H1 (cell line): ENCODE measurements at regions not wholly inside any gene's neighbourhood (a gene's known extent, or its start where the extent isn't known, plus 50 kb on each side); places are given as distances from the start of the nearest gene placed in this dataset.

ENCODE experiments used
- CTCF ChIA-PET: fragments of 300-600 bp; sonication (Branson Sonifier 250); formaldehyde crosslinking; loops from one replicate; lab custom pipeline; 2021; ENCODE audit not compliant: partially characterized antibody; lab: Charles Lee
- POLR2A ChIA-PET: fragments of 300-600 bp; sonication (Branson Sonifier 250); formaldehyde crosslinking; loops from one replicate; lab custom pipeline; 2021; ENCODE audit warnings: inconsistent platforms; ENCODE audit not compliant: partially characterized antibody; lab: Charles Lee
- DNase-seq, 2 experiments: peaks; one replicate each; pipeline versions ENCODE4 v3.0.0 to v3.0.0-alpha.2; 2010 to 2022; ENCODE audit warnings: low spot score in 2 of 2, low read depth in 1 of 2, mixed read lengths in 1 of 2
- FAIRE-seq: peaks from 2 replicates; lab custom pipeline; 2011; peaks lifted over from hg19 to GRCh38; lab: Jason Lieb, UNC
- H2AFZ ChIP-seq: 2 replicates; pipeline ENCODE4 v1.8.1; 2012; ENCODE audit warnings: low read length, inconsistent platforms
- H2AK5ac ChIP-seq: 2 replicates; pipeline ENCODE4 v1.6.1; 2013; ENCODE audit warnings: low read depth, low read length
- H2BK120ac ChIP-seq: replicated peaks from 2 replicates; pipeline ENCODE3; 2013; ENCODE audit warnings: low read depth, low read length, inconsistent platforms
- H2BK12ac ChIP-seq: 2 replicates; pipeline ENCODE4 v1.6.1; 2013; ENCODE audit warnings: low read depth, low read length
- H2BK15ac ChIP-seq: 2 replicates; pipeline ENCODE4 v1.6.1; 2013; ENCODE audit warnings: low read length
- H2BK20ac ChIP-seq: 2 replicates; pipeline ENCODE4 v1.6.1; 2013; ENCODE audit warnings: low read length
- H2BK5ac ChIP-seq: 2 replicates; pipeline ENCODE4 v1.6.1; 2013; ENCODE audit warnings: low read depth, low read length
- H3K14ac ChIP-seq: 2 replicates; pipeline ENCODE4 v1.6.1; 2013; ENCODE audit warnings: inconsistent platforms; ENCODE audit not compliant: insufficient read length
- H3K18ac ChIP-seq: 2 replicates; pipeline ENCODE4 v1.6.1; 2013; ENCODE audit warnings: low read length; ENCODE audit errors: extremely low read depth
- H3K23ac ChIP-seq: 2 replicates; pipeline ENCODE4 v1.6.1; 2013; ENCODE audit warnings: inconsistent platforms; ENCODE audit not compliant: insufficient read length
- H3K23me2 ChIP-seq: 2 replicates; pipeline ENCODE4 v1.6.1; 2013; ENCODE audit warnings: low read depth, low read length
- H3K27ac ChIP-seq: 2 replicates; pipeline ENCODE4 v1.6.1; 2011; ENCODE audit warnings: low read depth, low read length, inconsistent platforms
- H3K27me3 ChIP-seq, 4 experiments: replicated peaks in 1 of 4; 1 replicate in 1 of 4; 2 replicates in 3 of 4; pipeline versions ENCODE4 v1.6.1 to v1.8.1; 2011 to 2013; ENCODE audit warnings: low read length in 3 of 4, mild to moderate bottlenecking in 3 of 4, inconsistent platforms in 2 of 4, mixed read lengths in 2 of 4, moderate library complexity in 1 of 4; ENCODE audit not compliant: control insufficient read depth in 3 of 4, insufficient read depth in 3 of 4; ENCODE audit errors: extremely low read depth in 1 of 4
- H3K36me3 ChIP-seq, 4 experiments: 2 replicates each; pipeline versions ENCODE4 v1.6.1 to v1.8.1; 2011 to 2013; ENCODE audit warnings: mild to moderate bottlenecking in 4 of 4, low read length in 3 of 4, moderate library complexity in 2 of 4, control low read depth in 1 of 4, inconsistent platforms in 1 of 4; ENCODE audit not compliant: insufficient read depth in 4 of 4, control insufficient read depth in 2 of 4
- H3K4ac ChIP-seq: replicated peaks from 2 replicates; pipeline ENCODE3; 2013; ENCODE audit warnings: low read length, low read depth, mixed read lengths, inconsistent platforms; ENCODE audit not compliant: insufficient read length
- H3K4me1 ChIP-seq, 4 experiments: replicated peaks in 1 of 4; 1 replicate in 1 of 4; 2 replicates in 3 of 4; pipeline versions ENCODE4 v1.6.1 to v1.8.1; 2011 to 2013; ENCODE audit warnings: low read length in 3 of 4, inconsistent platforms in 2 of 4, mixed read lengths in 1 of 4; ENCODE audit not compliant: insufficient read depth in 4 of 4, control insufficient read depth in 3 of 4
- H3K4me2 ChIP-seq, 2 experiments: 2 replicates each; pipeline versions ENCODE4 v1.6.1 to v1.8.1; 2011 to 2013; ENCODE audit warnings: low read depth in 2 of 2, low read length in 2 of 2, control low read depth in 1 of 2, inconsistent platforms in 1 of 2, mild to moderate bottlenecking in 1 of 2; ENCODE audit not compliant: insufficient read depth in 1 of 2
- H3K4me3 ChIP-seq, 4 experiments: fragments of 200-600, 300-600 bp in 1 of 4; sonication (generic), shearing (Covaris generic), sonication (Bioruptor Twin) in 1 of 4; 2 replicates each; pipeline versions ENCODE4 v1.5.1 to v1.8.1; 2011 to 2016; ENCODE audit warnings: low read length in 4 of 4, low read depth in 3 of 4, control low read depth in 2 of 4, inconsistent platforms in 2 of 4, mild to moderate bottlenecking in 2 of 4, mixed read lengths in 1 of 4, moderate library complexity in 1 of 4; ENCODE audit not compliant: insufficient read depth in 2 of 4; ENCODE audit errors: extremely low read depth in 1 of 4
- H3K56ac ChIP-seq: replicated peaks from 2 replicates; pipeline ENCODE3; 2013; ENCODE audit warnings: low read depth, mild to moderate bottlenecking, mixed read lengths, low read length, inconsistent platforms; ENCODE audit not compliant: insufficient read length
- H3K79me1 ChIP-seq: 2 replicates; pipeline ENCODE4 v1.6.1; 2013; ENCODE audit warnings: low read depth, low read length, control low read depth
- H3K79me2 ChIP-seq, 2 experiments: 2 replicates each; pipeline versions ENCODE4 v1.6.1 to v1.8.1; 2012 to 2013; ENCODE audit warnings: low read length in 2 of 2, mild to moderate bottlenecking in 2 of 2, inconsistent platforms in 1 of 2; ENCODE audit not compliant: insufficient read depth in 2 of 2, control insufficient read depth in 1 of 2
- H3K9ac ChIP-seq, 4 experiments: replicated peaks in 1 of 4; 1 replicate in 1 of 4; 2 replicates in 3 of 4; pipeline versions ENCODE4 v1.6.1 to v1.8.1; 2011 to 2013; ENCODE audit warnings: low read depth in 3 of 4, low read length in 3 of 4, control low read depth in 2 of 4, mild to moderate bottlenecking in 2 of 4, moderate library complexity in 2 of 4, inconsistent platforms in 1 of 4; ENCODE audit errors: extremely low read depth in 1 of 4
- H3K9me3 ChIP-seq, 2 experiments: 2 replicates each; pipeline versions ENCODE4 v1.6.1 to v1.8.1; 2012 to 2013; ENCODE audit warnings: mild to moderate bottlenecking in 2 of 2, moderate library complexity in 2 of 2, control low read depth in 1 of 2, inconsistent platforms in 1 of 2, low read depth in 1 of 2, low read length in 1 of 2, mixed read lengths in 1 of 2; ENCODE audit not compliant: insufficient read depth in 2 of 2
- H4K20me1 ChIP-seq, 2 experiments: replicated peaks in 1 of 2; 2 replicates each; pipeline versions ENCODE3 to v1.8.1; 2011 to 2013; ENCODE audit warnings: inconsistent platforms in 2 of 2, low read length in 2 of 2, mild to moderate bottlenecking in 1 of 2; ENCODE audit not compliant: insufficient read depth in 2 of 2, control insufficient read depth in 1 of 2
- H4K5ac ChIP-seq: 2 replicates; pipeline ENCODE4 v1.6.1; 2013; ENCODE audit warnings: low read length, low read depth, mixed read lengths, inconsistent platforms; ENCODE audit not compliant: insufficient read length
- H4K8ac ChIP-seq: 2 replicates; pipeline ENCODE4 v1.8.0; 2013; ENCODE audit warnings: mild to moderate bottlenecking, moderate library complexity, low read length, inconsistent platforms; ENCODE audit not compliant: insufficient read depth; ENCODE audit errors: extremely low read depth
- H4K91ac ChIP-seq: replicated peaks from 2 replicates; pipeline ENCODE3; 2013; ENCODE audit warnings: low read length, mixed read lengths, inconsistent platforms; ENCODE audit not compliant: insufficient read length
- CBX8 ChIP-seq: fragments of 300-800, 300-1000 bp; sonication (generic); IDR thresholded peaks from 2 replicates; pipeline ENCODE4 v1.7.1; 2016; ENCODE audit warnings: low read depth, low read length, borderline replicate concordance
- CTBP2 ChIP-seq: IDR thresholded peaks from 2 replicates; pipeline ENCODE4 v1.7.0; 2011; ENCODE audit warnings: borderline replicate concordance, mild to moderate bottlenecking, moderate library complexity, mixed read lengths, low read length; ENCODE audit not compliant: insufficient read depth, insufficient read length
- KDM4A ChIP-seq: IDR thresholded peaks from one replicate; pipeline ENCODE4 v1.7.1; 2012; ENCODE audit warnings: low read depth, mild to moderate bottlenecking, moderate library complexity, low read length, inconsistent platforms; ENCODE audit not compliant: severe bottlenecking
- PHF8 ChIP-seq: fragments of 200-600 bp; sonication (generic); conservative IDR thresholded peaks from 2 replicates; pipeline ENCODE4 v1.7.1; 2012; ENCODE audit warnings: low read depth, mild to moderate bottlenecking, inconsistent platforms, low read length, moderate library complexity
- TAF1 ChIP-seq: IDR thresholded peaks from 2 replicates; pipeline ENCODE4 v1.6.1; 2011; ENCODE audit warnings: mild to moderate bottlenecking, low read depth, low read length
- TCF12 ChIP-seq: IDR thresholded peaks from 2 replicates; pipeline ENCODE4 v1.6.1; 2011; ENCODE audit warnings: low read depth, mild to moderate bottlenecking, low read length
- WGBS, 2 experiments: shearing (Covaris generic) in 1 of 2; methylation state at CpG; one replicate each; pipeline versions ENCODE4 v1.1.6 to v1.1.7; 2013 to 2015; ENCODE audit warnings: low lambda C conversion rate in 2 of 2, mixed read lengths in 2 of 2, inconsistent platforms in 1 of 2, low coverage in 1 of 2, missing lambda C conversion rate in 1 of 2; ENCODE audit not compliant: insufficient replicate concordance in 2 of 2, insufficient coverage in 1 of 2, insufficient read length in 1 of 2; ENCODE audit errors: extremely low coverage in 1 of 2, missing lambda C conversion rate in 1 of 2; 5-methylcytosine and 5-hydroxymethylcytosine counted together

DNA sequence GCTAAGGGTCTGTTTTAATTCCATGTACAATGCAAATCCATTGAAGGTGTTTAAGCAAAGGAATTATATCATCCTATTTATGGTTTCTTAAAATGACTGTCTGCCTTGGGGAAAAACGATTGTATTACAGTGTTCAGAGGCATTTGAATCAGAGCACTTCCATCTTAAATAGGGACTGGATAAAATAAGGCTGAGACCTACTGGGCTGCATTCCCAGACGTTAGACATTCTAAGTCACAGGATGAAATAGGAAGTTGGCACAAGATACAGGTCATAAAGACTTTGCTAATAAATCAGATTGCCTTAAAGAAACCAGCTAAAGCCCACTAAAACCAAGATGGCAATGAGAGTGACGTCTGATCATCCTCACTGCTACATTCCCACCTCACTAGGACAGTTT, 1167.2 kb upstream of the PABPC4L start:
- H4K91ac ChIP-seq, result no peak overlapping the region
- H4K5ac ChIP-seq, result no peak overlapping the region
- H3K56ac ChIP-seq, result no peak overlapping the region
- no peak overlapping the region for H3K27ac ChIP-seq
- no peaks in the 10 kb centered on the region for H3K79me2 ChIP-seq
- 83% methylated on average over 3 of the region's 3 CpGs; no CpG with 5 or more reads in 1 of the 2 experiments for WGBS, 2 experiments
- ChIA-PET POLR2A (no interaction called here), CTCF (no interaction called here)
- no peak overlapping the region for H2AFZ ChIP-seq
- H3K4ac ChIP-seq, result no peak overlapping the region
- H3K79me1 ChIP-seq, result no peaks in the 10 kb centered on the region
- no peak overlapping the region for H3K4me3 ChIP-seq
- no peak overlapping the region for H3K23ac ChIP-seq
- no peaks in the 10 kb centered on the region for H3K27me3 ChIP-seq
- no peak overlapping the region for H3K14ac ChIP-seq
- no peaks in the 10 kb centered on the region for H3K23me2 ChIP-seq
- H3K4me1 ChIP-seq, result no peaks in the 10 kb centered on the region
- no peak overlapping the region for H3K4me2 ChIP-seq
- TF ChIP-seq CTBP2 (no peak), KDM4A (no peak), PHF8 (no peak), TAF1 (no peak), TCF12 (no peak), CBX8 (no peak)
- no peak overlapping the region for H2BK12ac ChIP-seq
- H2BK20ac ChIP-seq, result no peak overlapping the region
- H2BK5ac ChIP-seq, result no peak overlapping the region
- no peaks in the 10 kb centered on the region for H3K9me3 ChIP-seq
- no peak overlapping the region for H2AK5ac ChIP-seq
- DNase-seq (no peak), FAIRE-seq (no peak)
- no peak overlapping the region for H4K8ac ChIP-seq
- H2BK15ac ChIP-seq, result no peak overlapping the region
- no peak overlapping the region; a peak in 1 of 7 replicates for H3K9ac ChIP-seq
- no peak overlapping the region for H2BK120ac ChIP-seq
- no peak overlapping the region for H3K18ac ChIP-seq
- H3K36me3 ChIP-seq, result no peaks in the 10 kb centered on the region
- no peaks in the 10 kb centered on the region for H4K20me1 ChIP-seq
